DMS153 treated with DMSO at 0.1 percent for 48 hours (cell line): ENCODE measurements at regions not wholly inside any gene's neighbourhood (a gene's known extent, or its start where the extent isn't known, plus 50 kb on each side); places are given as distances from the start of the nearest gene placed in this dataset.
A peak's percentile ranks its signal among the peaks of the same experiment; 100 is the strongest.

ENCODE experiments used
- DNase-seq: peaks from one replicate; lab custom pipeline; 2025; ENCODE audit not compliant: unreplicated experiment; lab: John Stamatoyannopoulos, UW

- no peak for DNase-seq
Observed at GRCh38 chr4:157795495-157795894, 377.3 kb downstream of the GASK1B start.

DNA sequence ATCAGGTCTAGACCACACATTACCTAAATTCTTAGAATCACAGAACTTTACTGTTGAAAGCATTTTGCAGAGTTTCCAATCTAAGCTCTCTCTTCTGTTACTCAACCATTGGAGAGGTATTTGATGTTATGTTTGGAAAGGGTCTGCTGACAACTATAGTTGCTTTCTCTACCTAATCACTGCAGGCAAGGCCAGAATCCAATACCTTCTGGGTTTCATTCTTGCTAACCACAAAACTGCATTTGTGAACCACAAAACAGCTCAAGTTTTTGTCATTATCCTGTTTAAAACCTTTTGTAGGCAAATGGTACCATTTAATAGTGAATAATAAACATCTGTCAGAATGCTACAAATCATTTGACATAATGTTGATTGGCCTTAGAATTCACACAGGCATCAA, 380.1 kb downstream of the GASK1B start:
- DNase-seq: no peak

- no peak for DNase-seq
Observed at GRCh38 chr4:157791236-157791635, 381.6 kb downstream of the GASK1B start.

DNA sequence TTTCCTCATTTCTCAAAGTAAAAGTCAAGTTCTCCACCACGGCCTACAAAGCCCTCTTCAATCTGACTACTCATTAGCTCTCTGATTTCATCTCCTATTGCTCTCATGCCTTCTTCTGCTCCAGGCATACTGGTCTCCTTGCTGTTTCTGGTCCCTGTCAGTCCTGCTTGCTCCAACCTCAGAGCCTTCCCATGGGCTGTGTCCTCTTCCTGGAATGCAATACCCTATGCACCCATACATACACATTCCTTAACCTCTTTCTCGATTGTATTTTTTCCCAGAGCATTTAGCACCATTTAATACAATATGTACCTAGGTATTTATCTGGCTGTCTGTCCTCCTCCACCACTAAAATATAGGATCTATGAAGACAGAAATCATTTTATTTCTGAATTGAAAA, 385.2 kb downstream of the GASK1B start:
- DNase-seq: no peak

DNA sequence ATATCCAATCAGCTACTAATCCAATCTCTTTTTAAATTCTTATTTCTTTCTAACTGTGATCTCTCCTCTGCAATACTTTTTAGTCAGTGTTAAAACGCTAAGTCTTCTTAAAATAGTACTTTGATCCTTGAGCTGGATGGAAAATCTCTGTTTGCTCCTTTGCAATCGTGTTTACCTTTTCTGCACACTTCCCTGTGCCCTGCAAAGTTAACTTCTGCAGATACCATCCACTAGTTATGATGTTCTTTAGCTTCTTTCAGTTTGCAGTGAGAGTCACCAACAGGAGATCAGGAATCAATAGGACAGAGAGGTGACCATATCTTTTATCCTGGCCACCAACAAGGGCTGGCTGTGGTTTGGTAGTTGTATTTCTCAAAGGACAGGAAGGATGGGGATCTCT, 391.5 kb downstream of the GASK1B start:
- no peak for DNase-seq

DNA sequence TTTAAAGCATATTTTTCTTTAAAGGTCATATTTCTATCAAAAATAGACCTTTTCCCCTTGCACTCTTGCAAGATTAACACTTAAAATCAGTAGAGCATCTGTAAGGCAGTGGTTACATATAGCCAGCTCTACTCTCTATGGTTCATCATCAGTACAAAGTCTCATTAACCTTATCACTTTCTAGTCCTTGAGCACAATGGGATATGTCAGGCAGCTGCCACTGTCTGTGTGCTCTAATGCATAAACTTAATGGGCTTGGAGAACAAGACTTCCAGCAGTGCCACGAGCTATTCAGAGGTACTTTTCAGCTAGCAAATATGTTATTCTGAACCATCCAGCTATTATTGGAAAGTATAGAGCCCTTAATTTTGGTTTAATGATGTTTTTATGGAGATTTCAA, 393.7 kb downstream of the GASK1B start:
- no peak for DNase-seq

DNA sequence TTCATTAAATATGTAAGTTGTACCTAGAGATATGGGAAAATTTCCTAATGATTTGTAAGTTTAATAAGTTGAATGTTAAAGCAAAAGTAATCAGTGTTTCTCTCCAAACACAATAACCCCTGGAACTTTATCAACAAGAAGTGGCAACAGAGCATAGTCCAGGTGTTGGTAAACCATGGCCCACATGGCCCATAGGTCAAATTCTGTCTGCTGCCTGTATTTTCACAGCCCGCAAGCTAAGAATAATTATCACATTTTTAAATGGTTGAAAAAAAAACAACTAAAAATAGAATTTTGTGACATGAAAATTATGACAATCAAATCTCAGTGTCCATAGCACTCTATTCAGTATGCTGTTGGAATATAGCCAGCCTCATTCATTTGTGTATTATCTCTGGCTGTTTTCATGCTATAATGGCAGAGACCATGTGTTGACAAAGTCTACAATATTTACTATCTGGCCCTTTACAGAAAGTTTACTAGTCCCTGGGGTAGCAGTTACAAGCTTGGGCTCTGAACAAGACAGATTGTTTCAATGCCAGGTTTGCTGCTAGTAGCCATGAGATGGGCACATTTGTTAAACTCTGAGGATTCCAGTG, 395.8 kb downstream of the GASK1B start:
- peak; percentile 37 for DNase-seq

DNA sequence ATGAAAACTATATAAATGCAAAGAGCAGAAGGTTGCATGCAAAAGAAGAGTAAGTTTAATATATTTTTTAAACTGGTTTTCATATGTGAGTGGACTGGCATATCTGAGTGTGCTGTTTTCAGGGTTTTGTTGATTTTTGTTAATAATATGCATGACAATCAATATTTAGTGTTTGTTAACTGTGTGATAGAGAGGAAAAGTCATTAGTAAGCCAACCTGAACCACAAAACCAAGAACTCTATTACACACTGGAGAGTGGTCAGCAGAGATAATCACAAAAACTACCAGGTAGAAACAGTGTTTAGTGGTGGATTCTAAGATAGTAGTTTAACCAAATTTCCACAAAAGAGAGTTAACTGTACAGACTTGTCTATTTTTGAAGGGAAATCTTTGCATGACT, 396.9 kb downstream of the GASK1B start:
- no peak for DNase-seq

DNA sequence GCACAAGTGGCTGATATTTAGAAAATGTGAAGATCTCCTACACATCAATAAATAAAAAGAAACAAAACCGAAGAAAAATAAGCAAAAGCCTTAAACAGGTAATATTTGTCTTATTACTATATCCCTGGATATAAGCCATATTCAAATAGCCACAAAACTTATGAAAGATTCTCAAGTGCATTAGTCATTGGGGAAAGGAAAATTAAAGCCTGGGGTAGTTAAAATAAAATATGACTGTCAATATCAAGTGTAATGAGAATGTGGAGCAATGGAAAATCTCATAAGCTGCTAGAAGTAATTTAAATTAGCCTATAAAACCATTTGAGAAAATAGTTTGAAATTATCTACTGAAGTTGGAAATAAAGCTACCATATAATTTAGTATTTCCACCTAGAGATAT, 399.9 kb downstream of the GASK1B start:
- DNase-seq: no peak

DNA sequence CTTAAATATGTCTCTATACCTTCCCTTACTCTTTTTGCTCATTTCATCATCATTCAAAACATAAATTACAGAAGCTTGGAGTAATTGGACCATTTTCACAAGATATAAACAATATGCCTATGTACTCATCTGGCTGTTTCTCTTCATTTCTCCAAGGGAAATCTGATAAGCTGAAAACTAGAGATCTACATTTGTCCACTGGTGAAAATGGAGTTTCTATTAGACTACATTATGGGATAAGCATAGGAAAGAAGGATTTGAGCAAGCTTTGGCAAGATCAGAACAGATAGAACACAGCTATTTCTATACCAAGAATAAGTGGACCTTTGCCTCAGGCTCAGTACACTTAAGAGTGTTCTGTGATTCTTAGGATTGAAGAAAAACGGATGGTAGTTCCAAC, 404.4 kb downstream of the GASK1B start:
- no peak for DNase-seq

DNA sequence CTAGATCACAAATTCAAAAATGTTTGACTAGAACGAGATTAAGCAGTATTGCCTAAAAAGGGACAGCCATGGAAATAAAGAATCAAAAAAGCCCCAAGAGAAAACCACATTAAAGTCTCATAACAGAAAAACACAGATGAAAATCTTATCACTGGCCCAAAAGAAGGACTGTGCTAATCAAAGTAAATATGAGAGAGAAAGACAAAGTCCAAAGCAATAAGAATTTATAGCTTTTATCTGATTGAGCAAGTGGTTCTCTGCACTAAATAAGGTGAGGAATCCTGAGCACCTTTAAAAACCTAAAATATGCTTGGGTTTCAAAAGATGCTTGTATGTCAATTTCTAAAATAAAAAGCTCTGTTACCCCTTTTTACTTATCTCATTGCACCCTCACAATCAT, 409.3 kb downstream of the GASK1B start:
- no peak for DNase-seq

DNA sequence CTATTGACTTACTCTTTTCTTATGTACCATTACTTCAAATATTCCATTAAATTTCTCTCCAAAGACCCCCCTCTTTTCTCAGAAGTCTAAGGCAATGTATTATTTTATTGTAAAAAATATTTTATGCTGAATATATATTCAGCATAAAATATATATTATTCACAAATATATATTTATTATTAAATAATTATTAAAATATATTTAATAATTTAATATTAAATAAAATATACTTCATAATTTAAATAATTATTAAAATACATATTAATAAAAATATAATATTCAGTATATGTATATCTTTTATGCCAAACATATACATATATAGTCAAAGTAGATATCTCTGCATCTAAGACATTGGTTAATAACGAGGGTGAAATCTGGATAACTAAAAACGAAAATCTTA, 418.4 kb downstream of the GASK1B start:
- no peak for DNase-seq

GRCh38 chr4:157751631-157752030, 421.2 kb downstream of the GASK1B start:
- no peak for DNase-seq

GRCh38 chr4:157741642-157742041, 431.2 kb downstream of the GASK1B start:
- no peak for DNase-seq

DNA sequence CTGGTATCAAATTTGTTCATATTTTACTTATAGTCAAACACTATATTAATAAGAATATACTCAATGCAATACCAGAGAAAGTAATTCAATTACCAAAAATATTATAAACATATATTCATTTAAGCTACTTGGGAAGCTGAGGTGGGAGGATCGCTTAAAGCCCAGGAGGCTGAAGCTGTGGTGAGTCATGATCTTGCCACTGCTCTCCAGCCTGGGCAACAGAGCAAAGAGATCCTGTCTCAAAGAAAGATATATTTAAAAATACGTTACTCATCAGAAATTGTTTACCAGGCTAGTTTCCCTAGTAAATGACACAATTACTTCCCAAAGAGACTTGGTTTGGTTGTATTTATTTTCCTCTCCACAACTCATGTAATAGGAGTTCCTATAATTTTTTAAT, 433.6 kb downstream of the GASK1B start:
- no peak for DNase-seq

DNA sequence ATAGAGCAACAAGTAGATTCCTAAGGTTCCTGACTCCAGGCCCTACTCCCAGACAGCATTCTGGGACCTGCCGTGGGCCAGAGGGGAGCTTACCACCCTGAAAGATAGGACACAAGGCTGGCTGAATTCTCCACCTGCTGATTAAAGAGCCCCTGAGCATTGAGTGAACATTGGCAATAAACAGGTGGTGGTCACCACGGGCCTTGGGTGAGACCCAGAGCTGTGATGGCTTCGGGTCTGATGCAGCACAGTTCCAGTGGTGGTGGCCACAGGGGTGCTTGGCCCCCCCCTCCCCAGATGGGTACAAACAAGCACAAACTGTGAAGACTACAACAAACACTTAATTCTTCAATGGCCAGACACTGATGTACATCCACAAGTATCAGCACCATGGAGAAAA, 444.6 kb downstream of the GASK1B start:
- DNase-seq: no peak

GRCh38 chr4:157727163-157727562, 445.7 kb downstream of the GASK1B start:
- DNase-seq: no peak

DNA sequence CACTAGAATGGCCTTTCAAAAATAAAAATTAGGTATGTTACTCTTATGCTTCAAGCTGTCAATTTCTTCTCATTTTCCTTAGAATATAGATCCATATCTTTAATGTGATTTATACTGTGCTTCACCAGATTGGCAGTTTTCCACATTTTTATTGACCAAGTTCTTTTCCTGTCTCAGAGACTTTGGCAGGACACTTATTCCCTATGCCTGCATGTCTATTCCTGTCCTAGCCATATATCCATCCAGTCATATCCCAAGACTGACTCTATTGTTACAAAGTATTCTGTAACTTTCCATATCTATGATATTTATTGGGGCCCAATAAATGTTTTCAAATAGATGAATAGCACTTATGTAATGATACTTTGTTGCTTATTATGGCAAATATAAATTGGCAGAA, 450.7 kb downstream of the GASK1B start:
- no peak for DNase-seq

- peak; percentile 19 for DNase-seq
Observed at GRCh38 chr4:157713342-157713741, 459.5 kb downstream of the GASK1B start.

- no peak for DNase-seq
Observed at GRCh38 chr4:157706155-157706554, 466.7 kb downstream of the GASK1B start.

GRCh38 chr4:157702831-157703230, 470.0 kb downstream of the GASK1B start:
- no peak for DNase-seq

GRCh38 chr4:157701695-157701994, 471.2 kb downstream of the GASK1B start:
- DNase-seq: peak; percentile 4

DNA sequence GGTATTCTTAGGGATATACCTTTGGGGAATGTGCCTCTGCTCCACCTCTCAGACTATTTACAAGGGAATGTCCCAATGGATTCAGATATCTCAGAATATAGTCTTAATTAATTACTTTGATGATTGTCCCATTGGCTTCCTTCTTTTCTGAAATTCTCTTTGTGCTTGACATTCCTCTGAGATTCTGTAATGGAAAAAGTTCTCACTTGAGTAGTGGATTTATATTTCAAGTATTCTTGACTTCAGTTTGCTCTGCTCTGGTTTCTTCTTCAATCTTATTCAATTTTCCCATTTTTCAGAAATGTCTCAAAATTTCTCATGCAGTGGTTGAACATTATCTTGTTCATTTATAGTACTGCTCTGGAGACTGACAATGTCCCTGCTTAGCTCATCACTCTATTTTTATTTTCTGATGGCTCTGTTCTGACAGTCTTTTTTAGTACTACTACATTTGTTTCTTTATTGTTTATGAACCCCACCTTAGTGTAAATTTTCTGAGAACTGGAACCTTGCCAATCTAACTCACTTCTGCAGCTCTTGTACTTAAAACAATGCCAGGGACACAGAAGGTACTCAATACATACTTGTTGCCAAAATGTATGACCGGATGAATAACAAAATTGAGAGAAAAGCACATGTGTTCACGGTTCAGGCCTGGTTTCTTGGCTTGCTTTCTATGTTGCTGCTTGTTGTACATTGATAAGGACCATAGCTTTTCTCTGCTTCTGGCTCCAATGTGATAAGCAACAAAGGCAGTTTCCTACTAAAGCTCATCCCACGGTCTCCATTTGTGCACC, 471.7 kb downstream of the GASK1B start:
- no peak for DNase-seq
